ENCODE measurements at regions not wholly inside any gene's neighbourhood (a gene's known extent, or its start where the extent isn't known, plus 50 kb on each side); places are given as distances from the start of the nearest gene placed in this dataset.

- Histone ChIP-seq H3K27ac (no peak overlapping the region), H3K4me1 (replicated peaks) (no peaks in the 10 kb centered on the region), H3K4me3 (no peak overlapping the region), H3K9me3 (no peaks in the 10 kb centered on the region), H3K36me3 (no peaks in the 10 kb centered on the region), H3K27me3 (replicated peaks; ENCODE audit: insufficient read depth) (no peaks in the 10 kb centered on the region)
- WGBS: 86% methylated on average over 2 of the region's 2 CpGs
- no peak for TF ChIP-seq CTCF (IDR thresholded peaks at IDR 0.05)
- no peak for TF ChIP-seq POLR2A (IDR thresholded peaks at IDR 0.05)
- no peak for TF ChIP-seq POLR2AphosphoS5 (IDR thresholded peaks at IDR 0.05)
- DNase-seq (ENCODE audit: low spot score): no peak
- intact Hi-C loops (cut with DNase I): no loop called here
Measured at GRCh38 chr5:58099257-58099656, 360.6 kb downstream of the PLK2 start.

GRCh38 chr5:58094031-58094430 is 365.9 kb downstream of the PLK2 start:
- no peaks in the 10 kb centered on the region for H3K9me3 ChIP-seq
- no peak for TF ChIP-seq POLR2A (IDR thresholded peaks at IDR 0.05)
- H3K27ac ChIP-seq: no peak overlapping the region
- H3K36me3 ChIP-seq: no peaks in the 10 kb centered on the region
- no peaks in the 10 kb centered on the region for H3K4me1 ChIP-seq (replicated peaks)
- H3K27me3 ChIP-seq (replicated peaks; ENCODE audit: insufficient read depth): no peaks in the 10 kb centered on the region
- WGBS: 62% methylated on average over 5 of the region's 5 CpGs
- intact Hi-C loops (cut with DNase I): no loop called here
- H3K4me3 ChIP-seq: no peak overlapping the region
- no peak for DNase-seq (ENCODE audit: low spot score)

- no peak for TF ChIP-seq CTCF (IDR thresholded peaks at IDR 0.05)
- TF ChIP-seq POLR2AphosphoS5 (IDR thresholded peaks at IDR 0.05): no peak
- no peak for TF ChIP-seq POLR2A (IDR thresholded peaks at IDR 0.05)
- no peak for DNase-seq (ENCODE audit: low spot score)
- intact Hi-C loops (cut with DNase I): no loop called here
- WGBS: 85% methylated on average over 4 of the region's 4 CpGs
- no peaks in the 10 kb centered on the region for H3K9me3 ChIP-seq
- no peak overlapping the region for H3K4me3 ChIP-seq
- H3K36me3 ChIP-seq: no peaks in the 10 kb centered on the region
- no peaks in the 10 kb centered on the region for H3K27me3 ChIP-seq (replicated peaks; ENCODE audit: insufficient read depth)
- no peaks in the 10 kb centered on the region for H3K4me1 ChIP-seq (replicated peaks)
- no peak overlapping the region for H3K27ac ChIP-seq
Measured at GRCh38 chr5:58090704-58091103, 369.2 kb downstream of the PLK2 start.

GRCh38 chr5:58088941-58089340 is 370.9 kb downstream of the PLK2 start:
- Histone ChIP-seq H3K27ac (no peak overlapping the region), H3K4me1 (replicated peaks) (no peaks in the 10 kb centered on the region), H3K27me3 (replicated peaks; ENCODE audit: insufficient read depth) (no peaks in the 10 kb centered on the region), H3K9me3 (no peaks in the 10 kb centered on the region), H3K36me3 (no peaks in the 10 kb centered on the region), H3K4me3 (no peak overlapping the region)
- TF ChIP-seq POLR2AphosphoS5 (IDR thresholded peaks at IDR 0.05) (no peak), POLR2A (IDR thresholded peaks at IDR 0.05) (no peak), CTCF (IDR thresholded peaks at IDR 0.05) (no peak)
- intact Hi-C loops (cut with DNase I): no loop called here
- no peak for DNase-seq (ENCODE audit: low spot score)
- 89% methylated on average over 5 of the region's 5 CpGs for WGBS

GRCh38 chr5:58087905-58088304 is 372.0 kb downstream of the PLK2 start:
- no peaks in the 10 kb centered on the region for H3K4me1 ChIP-seq (replicated peaks)
- intact Hi-C loops (cut with DNase I): no loop called here
- H3K27me3 ChIP-seq (replicated peaks; ENCODE audit: insufficient read depth): no peaks in the 10 kb centered on the region
- no peaks in the 10 kb centered on the region for H3K36me3 ChIP-seq
- DNase-seq (ENCODE audit: low spot score): no peak
- no peak overlapping the region for H3K4me3 ChIP-seq
- H3K9me3 ChIP-seq: no peaks in the 10 kb centered on the region
- no peak overlapping the region for H3K27ac ChIP-seq
- 90% methylated on average over 2 of the region's 2 CpGs for WGBS
- no peak for TF ChIP-seq CTCF (IDR thresholded peaks at IDR 0.05)
- TF ChIP-seq POLR2AphosphoS5 (IDR thresholded peaks at IDR 0.05): no peak
- no peak for TF ChIP-seq POLR2A (IDR thresholded peaks at IDR 0.05)
